ENCODE measurements at regions not wholly inside any gene's neighbourhood (a gene's known extent, or its start where the extent isn't known, plus 50 kb on each side); places are given as distances from the start of the nearest gene placed in this dataset.

- Histone ChIP-seq H3K4ac (ENCODE audit: low read depth, low read length) (no peak overlapping the region), H2AK5ac (ENCODE audit: low read length) (no peak overlapping the region), H3K18ac (ENCODE audit: low read length) (no peak overlapping the region), H3K79me2 (ENCODE audit: control insufficient read depth, insufficient read depth, low read length) (no peaks in the 10 kb centered on the region), H3K36me3 (ENCODE audit: control insufficient read depth, insufficient read depth, low read length) (no peaks in the 10 kb centered on the region), H3K4me3 (ENCODE audit: low read length) (no peak overlapping the region), H4K5ac (ENCODE audit: low read length) (no peak overlapping the region), H3K4me2 (ENCODE audit: low read length) (no peak overlapping the region), H3K56ac (ENCODE audit: low read length) (no peak overlapping the region), H2BK120ac (ENCODE audit: low read depth, low read length) (no peak overlapping the region), H2BK5ac (ENCODE audit: low read length) (no peak overlapping the region), H3K27me3 (ENCODE audit: insufficient read depth, low read length, poor library complexity) (no peaks in the 10 kb centered on the region), H4K8ac (ENCODE audit: low read depth, low read length) (no peak overlapping the region), H3K4me1 (ENCODE audit: control insufficient read depth, low read depth, low read length) (no peaks in the 10 kb centered on the region), H3K23ac (ENCODE audit: low read length) (no peak overlapping the region), H3K9ac (ENCODE audit: low read length) (no peak overlapping the region), H2BK15ac (replicated peaks; ENCODE audit: low read depth) (no peak overlapping the region), H3K79me1 (ENCODE audit: low read length) (no peaks in the 10 kb centered on the region), H3K27ac (ENCODE audit: low read depth, low read length) (no peak overlapping the region)
- peak; percentile 81 for DNase-seq
- no CpG with 5 or more reads among the region's 4 CpGs for WGBS (ENCODE audit: extremely low coverage, insufficient coverage, low lambda C conversion rate)
Observed at GRCh38 chr2:6452702-6453481, 412.8 kb downstream of the CMPK2 start.

- H3K56ac ChIP-seq (ENCODE audit: low read length): no peak overlapping the region
- H3K27ac ChIP-seq (ENCODE audit: low read depth, low read length): no peak overlapping the region
- H2BK15ac ChIP-seq (replicated peaks; ENCODE audit: low read depth): no peak overlapping the region
- WGBS (ENCODE audit: extremely low coverage, insufficient coverage, low lambda C conversion rate): no CpG with 5 or more reads among the region's 1 CpG
- H3K18ac ChIP-seq (ENCODE audit: low read length): no peak overlapping the region
- no peak overlapping the region for H3K9ac ChIP-seq (ENCODE audit: low read length)
- H3K23ac ChIP-seq (ENCODE audit: low read length): no peak overlapping the region
- H3K36me3 ChIP-seq (ENCODE audit: control insufficient read depth, insufficient read depth, low read length): no peaks in the 10 kb centered on the region
- no peak overlapping the region for H4K5ac ChIP-seq (ENCODE audit: low read length)
- H3K4me3 ChIP-seq (ENCODE audit: low read length): no peak overlapping the region
- no peaks in the 10 kb centered on the region for H3K79me2 ChIP-seq (ENCODE audit: control insufficient read depth, insufficient read depth, low read length)
- no peaks in the 10 kb centered on the region for H3K27me3 ChIP-seq (ENCODE audit: insufficient read depth, low read length, poor library complexity)
- no peaks in the 10 kb centered on the region for H3K4me1 ChIP-seq (ENCODE audit: control insufficient read depth, low read depth, low read length)
- DNase-seq: no peak
- no peak overlapping the region for H2AK5ac ChIP-seq (ENCODE audit: low read length)
- H3K4me2 ChIP-seq (ENCODE audit: low read length): no peak overlapping the region
- no peak overlapping the region for H4K8ac ChIP-seq (ENCODE audit: low read depth, low read length)
- H2BK120ac ChIP-seq (ENCODE audit: low read depth, low read length): no peak overlapping the region
- H3K4ac ChIP-seq (ENCODE audit: low read depth, low read length): no peak overlapping the region
- no peak overlapping the region for H2BK5ac ChIP-seq (ENCODE audit: low read length)
- H3K79me1 ChIP-seq (ENCODE audit: low read length): no peaks in the 10 kb centered on the region
Observed at GRCh38 chr2:6454286-6454990, 411.3 kb downstream of the CMPK2 start.

GRCh38 chr2:6459138-6459537 is 406.6 kb downstream of the CMPK2 start:
- H3K36me3 ChIP-seq (ENCODE audit: control insufficient read depth, insufficient read depth, low read length): no peaks in the 10 kb centered on the region
- H2BK15ac ChIP-seq (replicated peaks; ENCODE audit: low read depth): no peak overlapping the region
- no peak overlapping the region for H3K9ac ChIP-seq (ENCODE audit: low read length)
- no peak overlapping the region for H3K23ac ChIP-seq (ENCODE audit: low read length)
- H3K4me3 ChIP-seq (ENCODE audit: low read length): no peak overlapping the region
- H2AK5ac ChIP-seq (ENCODE audit: low read length): no peak overlapping the region
- WGBS (ENCODE audit: extremely low coverage, insufficient coverage, low lambda C conversion rate): no CpG with 5 or more reads among the region's 13 CpGs
- H3K79me1 ChIP-seq (ENCODE audit: low read length): no peaks in the 10 kb centered on the region
- DNase-seq: no peak
- no peak overlapping the region for H3K4ac ChIP-seq (ENCODE audit: low read depth, low read length)
- no peak overlapping the region for H4K8ac ChIP-seq (ENCODE audit: low read depth, low read length)
- no peak overlapping the region for H3K18ac ChIP-seq (ENCODE audit: low read length)
- H2BK5ac ChIP-seq (ENCODE audit: low read length): no peak overlapping the region
- no peak overlapping the region for H2BK120ac ChIP-seq (ENCODE audit: low read depth, low read length)
- H3K27ac ChIP-seq (ENCODE audit: low read depth, low read length): no peak overlapping the region
- no peak overlapping the region for H3K56ac ChIP-seq (ENCODE audit: low read length)
- no peak overlapping the region for H4K5ac ChIP-seq (ENCODE audit: low read length)
- no peak overlapping the region for H3K4me2 ChIP-seq (ENCODE audit: low read length)
- no peaks in the 10 kb centered on the region for H3K79me2 ChIP-seq (ENCODE audit: control insufficient read depth, insufficient read depth, low read length)
- H3K4me1 ChIP-seq (ENCODE audit: control insufficient read depth, low read depth, low read length): no peaks in the 10 kb centered on the region
- H3K27me3 ChIP-seq (ENCODE audit: insufficient read depth, low read length, poor library complexity): no peaks in the 10 kb centered on the region

- Histone ChIP-seq H3K9ac (ENCODE audit: low read length) (no peak overlapping the region), H3K79me1 (ENCODE audit: low read length) (no peaks in the 10 kb centered on the region), H3K4me3 (ENCODE audit: low read length) (no peak overlapping the region), H2BK5ac (ENCODE audit: low read length) (no peak overlapping the region), H3K4me1 (ENCODE audit: control insufficient read depth, low read depth, low read length) (no peaks in the 10 kb centered on the region), H3K79me2 (ENCODE audit: control insufficient read depth, insufficient read depth, low read length) (no peaks in the 10 kb centered on the region), H4K8ac (ENCODE audit: low read depth, low read length) (no peak overlapping the region), H2BK120ac (ENCODE audit: low read depth, low read length) (no peak overlapping the region), H3K18ac (ENCODE audit: low read length) (no peak overlapping the region), H2BK15ac (replicated peaks; ENCODE audit: low read depth) (no peak overlapping the region), H3K36me3 (ENCODE audit: control insufficient read depth, insufficient read depth, low read length) (no peaks in the 10 kb centered on the region), H2AK5ac (ENCODE audit: low read length) (no peak overlapping the region), H3K4me2 (ENCODE audit: low read length) (no peak overlapping the region), H3K56ac (ENCODE audit: low read length) (no peak overlapping the region), H3K4ac (ENCODE audit: low read depth, low read length) (no peak overlapping the region), H3K27ac (ENCODE audit: low read depth, low read length) (no peak overlapping the region), H4K5ac (ENCODE audit: low read length) (no peak overlapping the region), H3K23ac (ENCODE audit: low read length) (no peak overlapping the region), H3K27me3 (ENCODE audit: insufficient read depth, low read length, poor library complexity) (no peaks in the 10 kb centered on the region)
- DNase-seq: no peak
- no CpG with 5 or more reads among the region's 1 CpG for WGBS (ENCODE audit: extremely low coverage, insufficient coverage, low lambda C conversion rate)
Observed at GRCh38 chr2:6470518-6470917, 395.2 kb downstream of the CMPK2 start.

- no peak overlapping the region for H3K4me3 ChIP-seq (ENCODE audit: low read length)
- no peaks in the 10 kb centered on the region for H3K79me2 ChIP-seq (ENCODE audit: control insufficient read depth, insufficient read depth, low read length)
- no peak overlapping the region for H3K18ac ChIP-seq (ENCODE audit: low read length)
- no peak overlapping the region for H2AK5ac ChIP-seq (ENCODE audit: low read length)
- H3K27me3 ChIP-seq (ENCODE audit: insufficient read depth, low read length, poor library complexity): no peaks in the 10 kb centered on the region
- no peak overlapping the region for H2BK15ac ChIP-seq (replicated peaks; ENCODE audit: low read depth)
- no peak overlapping the region for H4K5ac ChIP-seq (ENCODE audit: low read length)
- no peak overlapping the region for H3K9ac ChIP-seq (ENCODE audit: low read length)
- no peak overlapping the region for H3K23ac ChIP-seq (ENCODE audit: low read length)
- H3K4me2 ChIP-seq (ENCODE audit: low read length): no peak overlapping the region
- no peaks in the 10 kb centered on the region for H3K36me3 ChIP-seq (ENCODE audit: control insufficient read depth, insufficient read depth, low read length)
- H2BK5ac ChIP-seq (ENCODE audit: low read length): no peak overlapping the region
- H3K4me1 ChIP-seq (ENCODE audit: control insufficient read depth, low read depth, low read length): no peaks in the 10 kb centered on the region
- H3K79me1 ChIP-seq (ENCODE audit: low read length): no peaks in the 10 kb centered on the region
- WGBS (ENCODE audit: extremely low coverage, insufficient coverage, low lambda C conversion rate): no CpG with 5 or more reads among the region's 4 CpGs
- no peak overlapping the region for H2BK120ac ChIP-seq (ENCODE audit: low read depth, low read length)
- DNase-seq: no peak
- H3K27ac ChIP-seq (ENCODE audit: low read depth, low read length): no peak overlapping the region
- no peak overlapping the region for H3K56ac ChIP-seq (ENCODE audit: low read length)
- H3K4ac ChIP-seq (ENCODE audit: low read depth, low read length): no peak overlapping the region
- H4K8ac ChIP-seq (ENCODE audit: low read depth, low read length): no peak overlapping the region
Observed at GRCh38 chr2:6471419-6471818, 394.3 kb downstream of the CMPK2 start.

All from mesendoderm (in vitro differentiated cells).